ENCODE measurements at regions not wholly inside any gene's neighbourhood (a gene's known extent, or its start where the extent isn't known, plus 50 kb on each side); places are given as distances from the start of the nearest gene placed in this dataset.

DNA sequence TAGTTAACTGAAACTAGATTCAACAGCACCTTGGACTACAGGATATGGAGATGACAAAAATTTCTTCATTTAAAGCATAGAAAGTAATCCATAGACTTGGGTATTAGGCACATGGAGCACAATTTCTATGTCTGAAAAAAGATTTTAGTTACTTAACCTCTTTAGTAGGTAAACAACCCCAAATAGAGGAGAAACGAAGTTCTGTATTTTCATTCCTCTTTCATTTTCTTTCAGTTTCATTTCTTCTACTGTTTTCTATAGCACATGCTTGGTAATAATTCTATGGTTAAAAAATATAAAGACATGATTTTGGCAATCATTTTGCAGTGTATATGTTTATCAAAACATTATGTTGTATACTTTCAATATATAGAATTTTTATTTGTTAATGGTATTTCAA, 99.5 kb downstream of the CASP12 start:
- Histone ChIP-seq H3K4me1 (peaks cover 3 to 26% (median 15%) of the 10 kb centered on the region in 6 donors), H3K36me3 (no peaks in the 10 kb centered on the region), H3K4me3 (peak overlapping the region in 4 of 8 donors; percentile 7 to 48 (median 15)), H3K9me3 (peaks cover 0 to 11% (median 4%) of the 10 kb centered on the region in 8 donors), H3K27me3 (replicated peaks in 1 of 7) (no peaks in the 10 kb centered on the region), H3K27ac (peak overlapping the region; percentile 48 to 82 (median 67))
- TF ChIP-seq POLR2AphosphoS5 (IDR thresholded peaks at IDR 0.05) (no peak), POLR2A (IDR thresholded peaks at IDR 0.05) (no peak)
- TF ChIP-seq, protein P1, sequence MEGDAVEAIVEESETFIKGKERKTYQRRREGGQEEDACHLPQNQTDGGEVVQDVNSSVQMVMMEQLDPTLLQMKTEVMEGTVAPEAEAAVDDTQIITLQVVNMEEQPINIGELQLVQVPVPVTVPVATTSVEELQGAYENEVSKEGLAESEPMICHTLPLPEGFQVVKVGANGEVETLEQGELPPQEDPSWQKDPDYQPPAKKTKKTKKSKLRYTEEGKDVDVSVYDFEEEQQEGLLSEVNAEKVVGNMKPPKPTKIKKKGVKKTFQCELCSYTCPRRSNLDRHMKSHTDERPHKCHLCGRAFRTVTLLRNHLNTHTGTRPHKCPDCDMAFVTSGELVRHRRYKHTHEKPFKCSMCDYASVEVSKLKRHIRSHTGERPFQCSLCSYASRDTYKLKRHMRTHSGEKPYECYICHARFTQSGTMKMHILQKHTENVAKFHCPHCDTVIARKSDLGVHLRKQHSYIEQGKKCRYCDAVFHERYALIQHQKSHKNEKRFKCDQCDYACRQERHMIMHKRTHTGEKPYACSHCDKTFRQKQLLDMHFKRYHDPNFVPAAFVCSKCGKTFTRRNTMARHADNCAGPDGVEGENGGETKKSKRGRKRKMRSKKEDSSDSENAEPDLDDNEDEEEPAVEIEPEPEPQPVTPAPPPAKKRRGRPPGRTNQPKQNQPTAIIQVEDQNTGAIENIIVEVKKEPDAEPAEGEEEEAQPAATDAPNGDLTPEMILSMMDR (IDR thresholded peaks at IDR 0.05 in 8 of 11, conservative IDR thresholded peaks at IDR 0.05 in 3 of 11) = no peak
- 2 to 9% (median 8%) methylated on average over 1 of the region's 1 CpG for WGBS, 5 donors
- intact Hi-C loops (cut with DNase I; ENCODE audit: low total_unique reads) = no loop called here
- no peak for DNase-seq

- H3K9me3 ChIP-seq = peaks cover 0 to 11% (median 4%) of the 10 kb centered on the region in 8 donors
- H3K4me3 ChIP-seq = no peak overlapping the region
- H3K27ac ChIP-seq = no peak overlapping the region
- no peaks in the 10 kb centered on the region for H3K27me3 ChIP-seq (replicated peaks in 1 of 7)
- intact Hi-C loops (cut with DNase I; ENCODE audit: low total_unique reads) = no loop called here
- no peaks in the 10 kb centered on the region for H3K36me3 ChIP-seq
- H3K4me1 ChIP-seq = peaks cover 3 to 25% (median 15%) of the 10 kb centered on the region in 6 donors
- no peak for DNase-seq
- TF ChIP-seq POLR2A (IDR thresholded peaks at IDR 0.05) (no peak), POLR2AphosphoS5 (IDR thresholded peaks at IDR 0.05) (no peak)
- TF ChIP-seq, protein P1 (IDR thresholded peaks at IDR 0.05 in 8 of 11, conservative IDR thresholded peaks at IDR 0.05 in 3 of 11) = no peak
Measured at GRCh38 chr11:104796301-104796700, 102.0 kb downstream of the CASP12 start.

DNA sequence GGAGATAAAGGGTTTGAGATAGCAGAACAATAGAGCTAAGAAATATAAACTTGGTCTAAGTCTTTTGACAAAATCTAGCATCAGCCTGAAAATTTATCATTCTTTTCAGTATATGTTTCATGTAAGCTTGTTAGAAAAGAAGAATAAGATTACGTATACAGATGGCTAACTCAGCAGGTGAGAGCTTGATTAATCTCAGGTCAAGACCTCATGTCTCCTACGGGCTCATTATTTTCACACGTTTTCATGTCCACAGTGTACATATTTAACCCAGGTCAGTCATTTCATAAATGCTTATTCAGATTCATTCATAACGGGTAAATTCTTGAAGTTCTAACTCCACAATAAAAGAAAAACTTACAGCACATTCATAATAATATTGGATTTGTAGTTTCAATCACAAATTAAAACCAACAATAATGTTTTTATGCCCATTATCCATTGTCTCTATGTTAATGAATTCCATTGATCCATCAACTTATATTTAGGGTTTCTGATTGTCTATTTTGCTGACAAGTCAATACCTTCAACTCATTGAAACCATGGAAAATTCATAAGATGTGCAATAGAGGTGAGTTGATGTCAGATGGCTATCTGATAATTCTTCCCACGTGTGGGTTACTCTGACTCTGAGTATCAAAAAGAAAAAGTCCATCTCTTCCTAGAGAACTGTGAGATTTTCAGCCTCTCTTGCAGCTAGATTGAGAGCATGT, 102.6 kb downstream of the CASP12 start:
- peaks cover 3 to 25% (median 15%) of the 10 kb centered on the region in 6 donors for H3K4me1 ChIP-seq
- no peak for DNase-seq
- WGBS, 5 donors = 88 to 93% (median 93%) methylated on average over 5 of the region's 5 CpGs
- no peak overlapping the region for H3K4me3 ChIP-seq
- no peaks in the 10 kb centered on the region for H3K36me3 ChIP-seq
- H3K9me3 ChIP-seq = peaks cover 0 to 11% (median 4%) of the 10 kb centered on the region in 8 donors
- intact Hi-C loops (cut with DNase I; ENCODE audit: low total_unique reads) = no loop called here
- H3K27ac ChIP-seq = no peak overlapping the region
- no peaks in the 10 kb centered on the region for H3K27me3 ChIP-seq (replicated peaks in 1 of 7)
- TF ChIP-seq, protein P1 (IDR thresholded peaks at IDR 0.05 in 8 of 11, conservative IDR thresholded peaks at IDR 0.05 in 3 of 11) = no peak
- no peak for TF ChIP-seq POLR2A (IDR thresholded peaks at IDR 0.05)
- TF ChIP-seq POLR2AphosphoS5 (IDR thresholded peaks at IDR 0.05) = no peak

- 64 to 82% (median 72%) methylated on average over 2 of the region's 2 CpGs for WGBS, 5 donors
- no peak overlapping the region for H3K4me3 ChIP-seq
- no peak for TF ChIP-seq POLR2AphosphoS5 (IDR thresholded peaks at IDR 0.05)
- TF ChIP-seq, protein P1 (IDR thresholded peaks at IDR 0.05 in 8 of 11, conservative IDR thresholded peaks at IDR 0.05 in 3 of 11) = no peak
- TF ChIP-seq POLR2A (IDR thresholded peaks at IDR 0.05) = no peak
- no peak for DNase-seq
- no peaks in the 10 kb centered on the region for H3K27me3 ChIP-seq (replicated peaks in 1 of 7)
- H3K36me3 ChIP-seq = no peaks in the 10 kb centered on the region
- H3K27ac ChIP-seq = no peak overlapping the region
- peaks cover 0 to 11% (median 4%) of the 10 kb centered on the region in 8 donors for H3K9me3 ChIP-seq
- intact Hi-C loops (cut with DNase I; ENCODE audit: low total_unique reads) = no loop called here
- H3K4me1 ChIP-seq = peaks cover 0 to 2% (median 0%) of the 10 kb centered on the region in 6 donors
Measured at GRCh38 chr11:104792861-104793260, 105.4 kb downstream of the CASP12 start.
